Heart right ventricle (tissue), 16 donors: ENCODE measurements at regions not wholly inside any gene's neighbourhood (a gene's known extent, or its start where the extent isn't known, plus 50 kb on each side); places are given as distances from the start of the nearest gene placed in this dataset.

ENCODE experiments used
- ATAC-seq, 8 donors: fragments of 200-7000 bp; cut with Tn5 transposase; one replicate each; pipeline ENCODE4 v1.9.1; 2020; ENCODE audit warnings: mild to moderate bottlenecking in 8 of 8, moderate library complexity in 8 of 8, moderate number of reproducible peaks in 1 of 8
- DNase-seq, 2 donors: peaks; one replicate each; pipeline ENCODE4 v3.0.0-alpha.2; 2020
- H3K27ac ChIP-seq, 10 donors: fragments of 200-600 bp; sonication (generic) in 2 of 10; one replicate each; pipeline versions ENCODE4 v1.5.0 to v1.8.0; 2020 to 2022; ENCODE audit warnings: mild to moderate bottlenecking in 3 of 10
- H3K27me3 ChIP-seq, 7 donors: fragments of 200-600 bp; one replicate each; pipeline ENCODE4 v1.8.0; 2021 to 2022; ENCODE audit warnings: mild to moderate bottlenecking in 2 of 7
- H3K36me3 ChIP-seq, 9 donors: fragments of 200-600 bp; sonication (generic) in 1 of 9; one replicate each; pipeline versions ENCODE4 v1.5.0 to v1.8.0; 2020 to 2022; ENCODE audit warnings: mild to moderate bottlenecking in 2 of 9
- H3K4me1 ChIP-seq, 9 donors: fragments of 200-600 bp; sonication (generic) in 1 of 9; one replicate each; pipeline versions ENCODE4 v1.5.0 to v1.8.0; 2020 to 2022; ENCODE audit warnings: mild to moderate bottlenecking in 4 of 9
- H3K4me3 ChIP-seq, 10 donors: fragments of 200-600 bp; sonication (generic) in 2 of 10; one replicate each; pipeline versions ENCODE4 v1.5.0 to v1.8.0; 2020 to 2022; ENCODE audit warnings: mild to moderate bottlenecking in 7 of 10, moderate library complexity in 2 of 10
- H3K9me3 ChIP-seq, 11 donors: fragments of 200-600 bp in 10 of 11; sonication (generic) in 2 of 11; one replicate each; pipeline versions ENCODE4 v1.5.0 to v1.8.0; 2013 to 2022; ENCODE audit warnings: mild to moderate bottlenecking in 2 of 11, control low read depth in 1 of 11, moderate library complexity in 1 of 11
- WGBS, 2 donors: extraction: QIAGEN DNeasy Blood & Tissue Kit; methylation state at CpG; one replicate each; pipeline ENCODE4 v1.1.7; 2013; ENCODE audit warnings: inconsistent platforms in 1 of 2; 5-methylcytosine and 5-hydroxymethylcytosine counted together
- intact Hi-C, 10 donors: fragments of 100-400 bp; cut with DNase I; formaldehyde crosslinking; loops; one replicate each; pipeline versions ENCODE4 v1.11.1 to v1.14.2; 2022
- TF ChIP-seq, protein P1 (sequence below), 9 donors: fragments of 200-600 bp; sonication (generic) in 2 of 9; IDR thresholded peaks; one replicate each; pipeline versions ENCODE4 v1.5.0 to v1.8.0; 2021 to 2022; ENCODE audit warnings: antibody characterized with exemption in 9 of 9, mild to moderate bottlenecking in 5 of 9, moderate library complexity in 1 of 9
- donor health status: Arrhythmogenic right ventricular cardiomyopathy.
- donor health status: ischemic (EF 13 %, LVEDD 7.1; RV severe dilation, severe dysfunction).
- donor health status: healthy with polysubstance abuse.
- donor health status: DM: no; HTN: yes; CAD: no.
- donor health status: DM: no; HTN: no; CAD: no.
- donor health status: ischemic (EF 25% LVEDD 6.9; RV normal size, moderate dysfunction).
- donor health status: ischemic (EF 25% LVEDD 5.7; RV mildly dilated, moderate dysfunction).
- donor health status: healthy.
- donor health status: DM: yes; HTN: yes; CAD: no.
- donor health status: Ischemic cardiomyopathy.
- donor health status: ischemic (EF 35%, LVEDD 5.7; RV mildly dilated, moderate dysfunction).
- donor health status: nonischemic (EF 11% LVEDD 7.7; RV severe dilation, severe dysfunction).
- donor health status: DM: yes; HTN: yes; CAD: no.
- donor health status: PGD.
- donor health status: ischemic (EF 29% LVEDD 5.4; RV normal size, mild dysfunction).
- donor health status: nonischemic (EF 23%, LVEDD 6.1; RV moderate dilation, normal function).

DNA sequence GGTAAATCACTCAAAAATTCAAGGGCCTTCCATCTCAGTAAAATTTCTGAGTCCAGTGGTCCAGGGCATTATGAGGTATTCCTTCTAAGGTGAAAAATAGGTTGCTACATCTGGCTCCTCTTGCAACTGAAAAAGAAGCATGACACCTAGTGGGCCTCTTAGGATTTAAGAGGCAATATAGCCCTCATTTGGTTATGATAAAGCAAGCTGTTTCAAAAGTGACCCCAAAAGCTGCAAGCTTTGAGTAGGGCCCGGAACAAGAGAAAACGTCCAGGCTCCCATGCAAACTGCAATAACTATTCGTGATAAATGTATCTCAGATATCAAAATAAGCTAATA is 1910.2 kb upstream of the PRR20A start:
- no peak for ATAC-seq
- Histone ChIP-seq H3K27me3 (no peaks in the 10 kb centered on the region), H3K4me1 (no peaks in the 10 kb centered on the region), H3K27ac (no peak overlapping the region), H3K36me3 (no peaks in the 10 kb centered on the region), H3K9me3 (peaks cover 0 to 16% (median 0%) of the 10 kb centered on the region in 11 donors), H3K4me3 (no peak overlapping the region)
- TF ChIP-seq, protein P1, sequence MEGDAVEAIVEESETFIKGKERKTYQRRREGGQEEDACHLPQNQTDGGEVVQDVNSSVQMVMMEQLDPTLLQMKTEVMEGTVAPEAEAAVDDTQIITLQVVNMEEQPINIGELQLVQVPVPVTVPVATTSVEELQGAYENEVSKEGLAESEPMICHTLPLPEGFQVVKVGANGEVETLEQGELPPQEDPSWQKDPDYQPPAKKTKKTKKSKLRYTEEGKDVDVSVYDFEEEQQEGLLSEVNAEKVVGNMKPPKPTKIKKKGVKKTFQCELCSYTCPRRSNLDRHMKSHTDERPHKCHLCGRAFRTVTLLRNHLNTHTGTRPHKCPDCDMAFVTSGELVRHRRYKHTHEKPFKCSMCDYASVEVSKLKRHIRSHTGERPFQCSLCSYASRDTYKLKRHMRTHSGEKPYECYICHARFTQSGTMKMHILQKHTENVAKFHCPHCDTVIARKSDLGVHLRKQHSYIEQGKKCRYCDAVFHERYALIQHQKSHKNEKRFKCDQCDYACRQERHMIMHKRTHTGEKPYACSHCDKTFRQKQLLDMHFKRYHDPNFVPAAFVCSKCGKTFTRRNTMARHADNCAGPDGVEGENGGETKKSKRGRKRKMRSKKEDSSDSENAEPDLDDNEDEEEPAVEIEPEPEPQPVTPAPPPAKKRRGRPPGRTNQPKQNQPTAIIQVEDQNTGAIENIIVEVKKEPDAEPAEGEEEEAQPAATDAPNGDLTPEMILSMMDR (IDR thresholded peaks at IDR 0.05): no peak
- DNase-seq: no peak
- intact Hi-C loops: no loop called here
- WGBS, 2 donors: 66 to 69% methylated on average over 3 of the region's 3 CpGs

DNA sequence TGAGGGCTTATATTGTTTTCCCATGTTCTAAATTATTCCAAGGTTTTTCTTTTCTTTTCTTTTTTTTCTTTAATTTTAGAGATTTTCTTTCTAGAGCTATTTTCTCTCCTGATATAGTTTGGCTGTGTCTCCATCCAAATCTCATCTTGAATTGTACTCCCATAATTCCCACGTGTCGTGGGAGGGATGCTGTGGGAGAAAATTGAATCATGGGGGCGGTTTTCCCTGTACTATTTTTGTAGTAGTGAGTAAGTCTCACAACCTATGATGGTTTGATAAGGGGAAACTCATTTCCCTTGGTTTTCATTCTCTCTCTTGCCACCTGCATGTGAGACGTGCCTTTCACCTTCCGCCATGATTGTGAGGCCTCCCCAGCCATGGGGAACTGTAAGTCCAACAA is 1906.4 kb upstream of the PRR20A start:
- 71 to 76% methylated on average over 5 of the region's 5 CpGs for WGBS, 2 donors
- Histone ChIP-seq H3K27ac (no peak overlapping the region), H3K36me3 (no peaks in the 10 kb centered on the region), H3K9me3 (peaks cover 0 to 12% (median 0%) of the 10 kb centered on the region in 11 donors), H3K4me1 (no peaks in the 10 kb centered on the region), H3K27me3 (no peaks in the 10 kb centered on the region), H3K4me3 (no peak overlapping the region)
- DNase-seq (no peak), ATAC-seq (no peak)
- intact Hi-C loops: no loop called here
- TF ChIP-seq, protein P1 (IDR thresholded peaks at IDR 0.05): no peak

DNA sequence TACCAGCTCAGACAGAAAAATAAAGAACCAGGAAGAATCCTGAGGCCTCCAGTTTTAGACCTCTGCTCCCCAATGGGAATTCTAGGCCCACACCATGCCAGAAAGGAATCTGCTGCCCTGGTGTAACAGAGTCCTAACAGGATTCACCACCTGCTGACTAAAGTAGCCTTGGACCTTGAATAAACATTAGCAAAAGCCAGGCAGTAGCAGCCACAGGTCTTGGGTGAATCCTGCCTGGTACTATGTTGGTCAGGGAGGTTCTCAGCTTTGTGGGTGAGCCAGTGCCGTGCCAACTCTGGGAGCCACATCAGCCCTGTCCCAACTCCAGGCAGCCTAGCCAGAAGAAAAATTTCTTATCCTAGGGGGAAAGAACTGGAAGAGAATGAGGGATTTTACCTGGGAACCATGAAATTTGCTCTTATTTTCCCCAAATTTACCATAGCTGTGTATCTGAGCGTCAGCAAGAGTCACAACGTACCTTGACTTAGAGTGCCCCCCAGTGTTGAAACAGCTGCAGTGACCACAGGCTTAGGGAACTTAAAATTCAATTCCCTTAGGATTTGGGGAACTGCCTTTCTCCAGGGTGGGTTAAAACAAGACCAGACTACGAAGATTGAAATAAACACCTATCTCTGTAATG is 1895.6 kb upstream of the PRR20A start:
- TF ChIP-seq, protein P1 (IDR thresholded peaks at IDR 0.05): no peak
- Histone ChIP-seq H3K4me3 (no peak overlapping the region), H3K36me3 (no peaks in the 10 kb centered on the region), H3K27ac (no peak overlapping the region), H3K9me3 (peaks cover 0 to 27% (median 12%) of the 10 kb centered on the region in 11 donors), H3K4me1 (no peaks in the 10 kb centered on the region), H3K27me3 (no peaks in the 10 kb centered on the region)
- DNase-seq (no peak), ATAC-seq (no peak)
- intact Hi-C loops: no loop called here
- 52 to 60% methylated on average over 4 of the region's 4 CpGs for WGBS, 2 donors

DNA sequence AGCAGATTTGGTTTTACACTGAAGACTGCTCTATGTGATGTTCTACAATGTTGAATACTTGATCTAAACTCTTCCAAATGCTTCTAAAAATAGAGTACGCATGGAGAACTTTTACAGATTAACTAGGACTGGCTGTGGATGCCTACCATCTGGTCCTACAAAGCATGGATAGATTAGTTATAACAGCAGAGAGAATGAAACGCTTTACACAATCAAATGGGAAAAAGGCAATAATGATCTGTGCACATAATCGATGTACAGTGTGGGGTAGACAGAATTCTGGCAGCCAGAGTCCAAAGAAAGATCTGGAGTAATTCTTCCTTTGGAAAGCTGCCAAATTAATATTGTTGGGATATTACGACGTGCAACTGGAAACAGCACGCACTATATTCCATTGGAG is 1885.5 kb upstream of the PRR20A start:
- Histone ChIP-seq H3K9me3 (peaks cover 0 to 17% (median 0%) of the 10 kb centered on the region in 11 donors), H3K27ac (no peak overlapping the region), H3K4me3 (no peak overlapping the region), H3K36me3 (no peaks in the 10 kb centered on the region), H3K4me1 (no peaks in the 10 kb centered on the region), H3K27me3 (no peaks in the 10 kb centered on the region)
- 71 to 72% methylated on average over 6 of the region's 6 CpGs for WGBS, 2 donors
- no peak for ATAC-seq
- TF ChIP-seq, protein P1 (IDR thresholded peaks at IDR 0.05): no peak
- intact Hi-C loops: no loop called here
- DNase-seq: no peak
